ENCODE measurements at regions not wholly inside any gene's neighbourhood (a gene's known extent, or its start where the extent isn't known, plus 50 kb on each side); places are given as distances from the start of the nearest gene placed in this dataset.

DNA sequence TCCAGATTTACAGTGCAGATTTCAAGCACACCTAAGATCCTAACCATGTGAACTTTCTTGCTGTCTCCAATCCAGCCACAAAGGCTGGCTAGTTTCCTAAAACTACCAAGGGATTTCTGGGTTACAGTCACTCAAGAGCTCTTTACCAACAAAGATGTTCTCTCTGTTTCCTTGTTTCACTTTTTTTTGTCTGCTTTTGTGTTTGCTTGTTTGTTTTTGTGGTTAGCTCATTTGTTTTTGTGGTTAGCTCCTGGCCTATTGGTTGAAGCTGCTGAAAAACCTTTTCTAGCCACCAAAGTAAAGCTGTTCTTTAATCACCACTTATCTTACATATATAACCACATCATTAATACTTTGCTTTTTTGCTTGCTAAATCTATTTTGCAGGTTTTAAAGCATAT, 642.5 kb upstream of the GALNTL6 start:
- FAIRE-seq: no peak

DNA sequence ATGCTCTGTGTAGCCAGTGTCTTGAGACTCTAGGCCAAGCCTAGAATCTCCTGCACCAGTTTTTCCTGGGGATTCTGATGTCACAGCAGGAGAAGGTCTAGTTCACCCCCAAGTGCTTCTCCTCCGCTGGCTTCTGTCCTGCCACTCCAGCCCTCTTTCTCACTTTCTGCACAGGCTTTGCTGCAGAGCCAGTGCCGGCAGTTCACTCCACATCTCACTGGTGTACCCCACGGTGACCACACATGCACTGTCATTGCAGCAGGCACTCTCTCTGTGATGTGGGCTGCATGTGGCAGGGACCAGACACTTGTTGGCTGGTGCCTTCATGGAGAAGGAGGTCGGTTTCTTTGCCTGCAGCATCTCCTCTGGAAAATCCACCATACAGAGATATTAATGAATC, 643.8 kb upstream of the GALNTL6 start:
- FAIRE-seq (no peak), DNase-seq (ENCODE audit: insufficient read length, low spot score) (no peak)
- TF ChIP-seq PAX5 (IDR thresholded peaks at IDR 0.05; ENCODE audit: insufficient read depth, low read length, severe bottlenecking) (no peak), TAF1 (IDR thresholded peaks at IDR 0.05; ENCODE audit: low read depth, low read length) (no peak), POLR2A (IDR thresholded peaks at IDR 0.05; ENCODE audit: low read depth, low read length) (no peak), POLR2AphosphoS5 (IDR thresholded peaks at IDR 0.05; ENCODE audit: low read depth, low read length) (no peak), POU2F2 (IDR thresholded peaks at IDR 0.05; ENCODE audit: low read depth, low read length) (no peak), SPI1 (IDR thresholded peaks at IDR 0.05; ENCODE audit: low read depth, low read length) (no peak)

More for the DNA sequence above, 642.5 kb upstream of the GALNTL6 start:
- TF ChIP-seq TAF1 (IDR thresholded peaks at IDR 0.05; ENCODE audit: low read depth, low read length) (no peak), SPI1 (IDR thresholded peaks at IDR 0.05; ENCODE audit: low read depth, low read length) (no peak), POU2F2 (IDR thresholded peaks at IDR 0.05; ENCODE audit: low read depth, low read length) (no peak), PAX5 (IDR thresholded peaks at IDR 0.05; ENCODE audit: insufficient read depth, low read length, severe bottlenecking) (no peak), POLR2AphosphoS5 (IDR thresholded peaks at IDR 0.05; ENCODE audit: low read depth, low read length) (no peak), POLR2A (IDR thresholded peaks at IDR 0.05; ENCODE audit: low read depth, low read length) (no peak)
- no peak for DNase-seq (ENCODE audit: insufficient read length, low spot score)

DNA sequence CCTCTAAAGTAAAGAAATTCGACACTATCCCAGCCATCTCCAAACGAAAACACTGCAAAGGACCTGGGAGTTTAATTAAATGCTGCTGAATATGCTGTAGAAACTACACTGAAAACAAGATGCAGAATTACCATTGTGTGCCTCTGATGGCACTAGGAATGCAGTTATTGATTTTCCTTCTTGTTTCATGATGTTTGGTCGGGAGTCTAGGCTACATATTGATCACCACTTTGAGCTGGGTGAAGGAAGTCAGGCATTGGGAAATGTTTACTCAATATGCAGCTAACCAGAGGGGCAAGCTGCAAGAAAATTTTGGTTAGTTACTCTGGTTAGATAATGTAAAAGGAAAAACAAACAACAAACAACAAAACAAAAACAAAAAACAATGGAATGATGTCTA, 650.7 kb upstream of the GALNTL6 start:
- FAIRE-seq (no peak), DNase-seq (ENCODE audit: insufficient read length, low spot score) (no peak)
- TF ChIP-seq POU2F2 (IDR thresholded peaks at IDR 0.05; ENCODE audit: low read depth, low read length) (no peak), POLR2A (IDR thresholded peaks at IDR 0.05; ENCODE audit: low read depth, low read length) (no peak), SPI1 (IDR thresholded peaks at IDR 0.05; ENCODE audit: low read depth, low read length) (no peak), TAF1 (IDR thresholded peaks at IDR 0.05; ENCODE audit: low read depth, low read length) (no peak), PAX5 (IDR thresholded peaks at IDR 0.05; ENCODE audit: insufficient read depth, low read length, severe bottlenecking) (no peak), POLR2AphosphoS5 (IDR thresholded peaks at IDR 0.05; ENCODE audit: low read depth, low read length) (no peak)

DNA sequence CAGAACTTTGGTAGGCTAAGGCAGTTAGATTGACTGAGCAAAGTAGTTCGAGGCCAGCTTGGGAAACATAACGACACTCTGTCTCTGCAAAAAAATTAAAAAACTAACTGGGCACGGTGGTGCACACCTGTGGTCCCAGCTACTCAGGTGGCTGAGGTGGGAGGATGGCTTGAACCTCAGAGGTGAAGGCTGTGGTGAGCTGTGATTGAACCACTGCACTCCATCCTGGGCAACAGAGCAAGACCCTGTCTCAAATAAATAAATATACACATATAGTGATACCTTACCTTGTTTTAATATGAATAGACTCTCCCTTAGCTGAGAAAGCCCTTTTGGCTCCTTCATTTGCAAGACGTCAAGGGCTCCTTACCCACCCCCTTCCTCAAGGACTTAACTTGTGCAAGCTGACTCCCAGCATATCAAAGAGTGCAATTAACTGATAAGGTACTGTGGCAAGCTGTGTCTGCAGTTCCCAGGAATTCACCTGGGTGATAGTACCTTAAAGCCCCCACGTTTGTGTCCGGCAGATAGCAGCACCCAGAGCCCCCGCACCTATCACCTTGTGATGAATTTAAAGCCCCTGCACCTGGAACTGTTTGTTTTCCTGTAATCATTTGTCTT, 655.6 kb upstream of the GALNTL6 start:
- FAIRE-seq (no peak), DNase-seq (ENCODE audit: insufficient read length, low spot score) (no peak)
- TF ChIP-seq POLR2AphosphoS5 (IDR thresholded peaks at IDR 0.05; ENCODE audit: low read depth, low read length): no peak
- no peak for TF ChIP-seq POLR2A (IDR thresholded peaks at IDR 0.05; ENCODE audit: low read depth, low read length)
- TF ChIP-seq SPI1 (IDR thresholded peaks at IDR 0.05; ENCODE audit: low read depth, low read length): no peak
- no peak for TF ChIP-seq TAF1 (IDR thresholded peaks at IDR 0.05; ENCODE audit: low read depth, low read length)
- no peak for TF ChIP-seq PAX5 (IDR thresholded peaks at IDR 0.05; ENCODE audit: insufficient read depth, low read length, severe bottlenecking)
- TF ChIP-seq POU2F2 (IDR thresholded peaks at IDR 0.05; ENCODE audit: low read depth, low read length): no peak

DNA sequence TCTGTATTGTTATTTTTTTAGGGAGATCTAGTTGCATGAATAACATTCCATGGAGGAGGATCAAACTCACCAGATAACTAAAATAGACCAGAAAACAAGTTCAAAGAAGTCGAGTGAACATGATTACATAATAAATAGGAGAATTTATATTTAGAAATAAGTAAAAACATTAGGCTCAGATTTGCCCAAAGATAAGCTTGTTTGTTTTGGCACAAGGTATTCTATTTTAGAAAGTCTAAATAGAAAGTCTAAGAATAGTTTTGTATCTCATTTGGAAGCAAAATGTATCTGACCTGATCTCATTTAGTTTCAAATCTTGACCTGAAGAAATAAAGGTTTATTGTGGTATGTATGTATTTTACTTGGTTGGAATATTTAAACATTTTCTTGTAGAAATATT, 670.6 kb upstream of the GALNTL6 start:
- no peak for TF ChIP-seq TAF1 (IDR thresholded peaks at IDR 0.05; ENCODE audit: low read depth, low read length)
- TF ChIP-seq SPI1 (IDR thresholded peaks at IDR 0.05; ENCODE audit: low read depth, low read length): no peak
- TF ChIP-seq POLR2A (IDR thresholded peaks at IDR 0.05; ENCODE audit: low read depth, low read length): no peak
- no peak for TF ChIP-seq POLR2AphosphoS5 (IDR thresholded peaks at IDR 0.05; ENCODE audit: low read depth, low read length)
- TF ChIP-seq POU2F2 (IDR thresholded peaks at IDR 0.05; ENCODE audit: low read depth, low read length): no peak
- no peak for TF ChIP-seq PAX5 (IDR thresholded peaks at IDR 0.05; ENCODE audit: insufficient read depth, low read length, severe bottlenecking)
- no peak for FAIRE-seq
- no peak for DNase-seq (ENCODE audit: insufficient read length, low spot score)

DNA sequence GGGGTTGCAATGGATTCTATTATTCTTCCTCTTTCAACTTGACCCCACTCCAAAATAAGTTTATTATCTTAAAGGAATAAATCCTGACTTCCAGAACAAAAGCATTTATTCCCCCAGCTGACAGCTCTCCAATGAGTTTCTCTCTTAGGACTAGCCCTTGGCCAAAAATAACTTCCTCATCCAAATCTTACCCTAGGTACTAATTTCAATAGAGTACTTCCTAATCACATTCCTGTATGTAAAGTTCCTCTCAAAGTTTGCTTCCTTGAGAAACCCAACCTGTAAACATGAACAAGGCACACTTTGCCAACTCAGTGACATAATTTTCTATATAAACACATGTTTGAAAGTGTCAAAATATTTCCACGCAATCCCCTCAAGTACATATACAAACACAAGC, 671.2 kb upstream of the GALNTL6 start:
- FAIRE-seq (no peak), DNase-seq (ENCODE audit: insufficient read length, low spot score) (no peak)
- TF ChIP-seq TAF1 (IDR thresholded peaks at IDR 0.05; ENCODE audit: low read depth, low read length) (no peak), POLR2A (IDR thresholded peaks at IDR 0.05; ENCODE audit: low read depth, low read length) (no peak), POU2F2 (IDR thresholded peaks at IDR 0.05; ENCODE audit: low read depth, low read length) (no peak), SPI1 (IDR thresholded peaks at IDR 0.05; ENCODE audit: low read depth, low read length) (no peak), POLR2AphosphoS5 (IDR thresholded peaks at IDR 0.05; ENCODE audit: low read depth, low read length) (no peak), PAX5 (IDR thresholded peaks at IDR 0.05; ENCODE audit: insufficient read depth, low read length, severe bottlenecking) (no peak)

DNA sequence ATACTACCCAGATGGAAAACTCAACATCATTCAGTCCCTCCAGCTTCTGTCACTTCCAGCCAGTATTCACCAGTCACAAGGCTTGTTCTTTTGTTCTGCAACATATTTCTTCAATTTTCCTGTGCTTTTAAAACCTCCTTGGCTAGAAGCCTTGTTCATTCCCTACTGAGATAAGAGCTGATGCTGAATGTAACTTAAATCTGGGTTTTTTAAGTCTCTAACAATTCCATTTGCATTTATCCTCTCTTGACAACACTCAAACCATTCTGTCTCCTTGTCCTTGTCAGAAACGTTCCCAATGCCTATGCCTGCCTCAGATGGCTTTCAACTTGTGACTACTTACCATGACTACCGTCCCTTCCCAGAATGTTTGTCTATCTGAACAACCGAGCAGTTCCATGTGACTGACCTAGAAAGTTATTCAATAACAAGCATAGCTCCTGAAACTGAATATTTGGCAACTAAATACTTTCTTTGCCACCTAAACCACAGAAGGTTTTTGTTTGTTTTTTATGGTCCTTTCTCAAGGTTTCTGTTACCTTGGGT, 682.9 kb upstream of the GALNTL6 start:
- no peak for DNase-seq (ENCODE audit: insufficient read length, low spot score)
- TF ChIP-seq SPI1 (IDR thresholded peaks at IDR 0.05; ENCODE audit: low read depth, low read length) (no peak), POLR2AphosphoS5 (IDR thresholded peaks at IDR 0.05; ENCODE audit: low read depth, low read length) (no peak), POU2F2 (IDR thresholded peaks at IDR 0.05; ENCODE audit: low read depth, low read length) (no peak), POLR2A (IDR thresholded peaks at IDR 0.05; ENCODE audit: low read depth, low read length) (no peak), TAF1 (IDR thresholded peaks at IDR 0.05; ENCODE audit: low read depth, low read length) (no peak), PAX5 (IDR thresholded peaks at IDR 0.05; ENCODE audit: insufficient read depth, low read length, severe bottlenecking) (no peak)
- FAIRE-seq: no peak

DNA sequence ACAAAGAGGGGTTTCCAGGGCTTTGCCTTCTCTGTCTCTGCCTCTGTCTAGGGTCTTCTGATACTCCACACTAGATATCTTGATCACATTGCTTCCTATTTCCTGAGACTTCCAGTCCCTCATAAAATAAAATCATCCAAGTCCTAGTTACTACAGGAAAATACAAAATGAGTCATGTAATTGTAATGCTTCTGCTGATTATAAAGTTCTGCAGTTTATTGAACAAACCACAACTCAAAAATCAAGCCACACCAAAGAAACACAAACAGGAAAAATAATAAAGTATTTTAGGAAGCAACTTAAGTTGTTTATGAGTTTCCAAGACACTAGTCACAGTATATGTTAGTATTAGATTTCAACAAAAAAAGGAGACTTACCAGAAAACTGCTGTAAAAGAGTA, 695.1 kb upstream of the GALNTL6 start:
- FAIRE-seq (no peak), DNase-seq (ENCODE audit: insufficient read length, low spot score) (no peak)
- TF ChIP-seq POLR2A (IDR thresholded peaks at IDR 0.05; ENCODE audit: low read depth, low read length) (no peak), PAX5 (IDR thresholded peaks at IDR 0.05; ENCODE audit: insufficient read depth, low read length, severe bottlenecking) (no peak), SPI1 (IDR thresholded peaks at IDR 0.05; ENCODE audit: low read depth, low read length) (no peak), POU2F2 (IDR thresholded peaks at IDR 0.05; ENCODE audit: low read depth, low read length) (no peak)

DNA sequence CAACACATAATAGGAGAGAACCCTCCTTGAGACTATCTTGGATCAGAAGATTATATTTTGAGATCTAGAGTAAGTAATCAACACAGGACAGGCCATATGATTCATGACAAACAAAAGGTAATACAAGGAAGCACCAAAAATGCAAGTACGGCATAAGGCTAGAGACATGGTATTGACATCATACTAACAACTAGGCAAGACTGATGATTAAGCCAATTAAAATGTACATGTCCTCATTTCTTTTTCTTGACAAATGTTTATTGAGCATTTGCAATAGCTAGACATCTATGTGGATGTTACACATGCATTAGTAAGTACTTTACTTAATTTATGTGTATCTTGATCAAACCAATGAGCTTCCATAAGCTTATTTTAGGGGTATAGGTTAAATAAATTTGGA, 695.7 kb upstream of the GALNTL6 start:
- TF ChIP-seq POLR2AphosphoS5 (IDR thresholded peaks at IDR 0.05; ENCODE audit: low read depth, low read length): no peak
- no peak for TF ChIP-seq PAX5 (IDR thresholded peaks at IDR 0.05; ENCODE audit: insufficient read depth, low read length, severe bottlenecking)
- no peak for TF ChIP-seq POLR2A (IDR thresholded peaks at IDR 0.05; ENCODE audit: low read depth, low read length)
- TF ChIP-seq TAF1 (IDR thresholded peaks at IDR 0.05; ENCODE audit: low read depth, low read length): no peak
- TF ChIP-seq POU2F2 (IDR thresholded peaks at IDR 0.05; ENCODE audit: low read depth, low read length): no peak
- no peak for TF ChIP-seq SPI1 (IDR thresholded peaks at IDR 0.05; ENCODE audit: low read depth, low read length)
- no peak for FAIRE-seq
- no peak for DNase-seq (ENCODE audit: insufficient read length, low spot score)

Measured in GM12891 (cell line).